ENCODE measurements at regions not wholly inside any gene's neighbourhood (a gene's known extent, or its start where the extent isn't known, plus 50 kb on each side); places are given as distances from the start of the nearest gene placed in this dataset.

DNA sequence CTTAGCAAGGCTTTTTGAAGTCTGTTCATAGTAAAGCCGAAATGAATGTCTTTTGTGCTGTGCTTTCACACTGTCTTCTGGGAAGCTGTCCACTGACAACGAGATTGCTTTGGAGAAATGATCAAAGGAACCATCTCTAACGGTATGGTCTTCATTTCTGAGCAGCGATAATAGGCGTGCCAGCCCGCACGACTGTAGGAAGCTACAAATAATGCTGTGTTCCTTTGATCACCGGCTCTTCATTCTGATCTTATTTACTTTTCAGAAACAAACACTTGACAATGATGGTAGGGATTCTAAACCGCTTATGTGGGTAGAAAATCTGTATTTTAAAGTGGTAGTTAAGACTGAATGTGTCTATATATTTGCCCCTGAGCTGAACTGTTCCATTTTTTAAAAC, 306.6 kb upstream of the EXOC2 start:
- TF ChIP-seq, protein P1, sequence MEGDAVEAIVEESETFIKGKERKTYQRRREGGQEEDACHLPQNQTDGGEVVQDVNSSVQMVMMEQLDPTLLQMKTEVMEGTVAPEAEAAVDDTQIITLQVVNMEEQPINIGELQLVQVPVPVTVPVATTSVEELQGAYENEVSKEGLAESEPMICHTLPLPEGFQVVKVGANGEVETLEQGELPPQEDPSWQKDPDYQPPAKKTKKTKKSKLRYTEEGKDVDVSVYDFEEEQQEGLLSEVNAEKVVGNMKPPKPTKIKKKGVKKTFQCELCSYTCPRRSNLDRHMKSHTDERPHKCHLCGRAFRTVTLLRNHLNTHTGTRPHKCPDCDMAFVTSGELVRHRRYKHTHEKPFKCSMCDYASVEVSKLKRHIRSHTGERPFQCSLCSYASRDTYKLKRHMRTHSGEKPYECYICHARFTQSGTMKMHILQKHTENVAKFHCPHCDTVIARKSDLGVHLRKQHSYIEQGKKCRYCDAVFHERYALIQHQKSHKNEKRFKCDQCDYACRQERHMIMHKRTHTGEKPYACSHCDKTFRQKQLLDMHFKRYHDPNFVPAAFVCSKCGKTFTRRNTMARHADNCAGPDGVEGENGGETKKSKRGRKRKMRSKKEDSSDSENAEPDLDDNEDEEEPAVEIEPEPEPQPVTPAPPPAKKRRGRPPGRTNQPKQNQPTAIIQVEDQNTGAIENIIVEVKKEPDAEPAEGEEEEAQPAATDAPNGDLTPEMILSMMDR (IDR thresholded peaks at IDR 0.05; ENCODE audit: poor library complexity), result no peak
- no peak for TF ChIP-seq EZH2 (IDR thresholded peaks at IDR 0.05; ENCODE audit: borderline replicate concordance)

All from hepatocyte (in vitro differentiated cells).